SK-N-DZ (cell line): ENCODE measurements at regions not wholly inside any gene's neighbourhood (a gene's known extent, or its start where the extent isn't known, plus 50 kb on each side); places are given as distances from the start of the nearest gene placed in this dataset.

Source experiments
- DNase-seq: peaks from one replicate; pipeline ENCODE4 v3.0.0-alpha.2; 2015; ENCODE audit warnings: low spot score
- small RNA-seq, 2 experiments: library from RNA; depleted of rRNA; stranded (forward); fragments of <200 nt; gene quantifications; one replicate each; pipeline ENCODE3, GENCODE V24; 2014

GRCh38 chr10:44850356-44850934, 60.7 kb upstream of the TMEM72 start:
- no peak for DNase-seq

- no peak for DNase-seq
These were observed 59.7 kb upstream of the TMEM72 start for GRCh38 chr10:44851413-44851812.

- DNase-seq = no peak
These were observed 59.3 kb upstream of the TMEM72 start for GRCh38 chr10:44851881-44852280.

DNA sequence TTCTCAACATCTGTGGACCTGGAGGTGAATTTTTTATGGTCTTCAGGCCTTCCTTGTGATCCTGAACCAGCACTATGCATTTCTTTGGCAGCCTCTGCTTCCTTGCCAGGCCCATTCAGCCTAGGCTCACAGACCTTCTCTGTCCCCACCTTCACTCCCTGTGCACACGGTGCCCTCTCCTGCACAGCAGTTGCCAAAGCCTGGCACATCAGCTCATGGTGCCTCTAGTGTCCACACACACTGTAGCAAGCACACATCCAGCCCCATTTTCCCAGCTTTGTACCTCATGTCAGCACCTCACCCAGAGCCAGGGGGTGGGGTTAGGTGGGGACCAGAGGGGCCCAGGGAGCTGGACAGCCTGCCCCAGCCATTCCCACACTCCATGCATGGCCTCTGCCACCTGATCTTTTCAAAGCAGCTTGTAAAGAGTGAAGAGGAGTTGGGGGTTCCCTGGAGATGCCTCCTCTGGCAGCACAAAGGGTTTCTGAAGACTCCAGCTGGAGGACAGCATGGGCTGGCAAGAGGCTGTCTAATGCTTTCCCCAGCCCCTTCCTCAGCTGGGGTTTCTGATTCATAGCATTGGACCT, 57.9 kb upstream of the TMEM72 start:
- DNase-seq = no peak

GRCh38 chr10:44853796-44854195, 57.3 kb upstream of the TMEM72 start:
- DNase-seq = no peak

- no peak for DNase-seq
These were observed 56.3 kb upstream of the TMEM72 start for GRCh38 chr10:44854693-44855350.

GRCh38 chr10:44856696-44857095, 54.4 kb upstream of the TMEM72 start:
- DNase-seq = no peak

DNA sequence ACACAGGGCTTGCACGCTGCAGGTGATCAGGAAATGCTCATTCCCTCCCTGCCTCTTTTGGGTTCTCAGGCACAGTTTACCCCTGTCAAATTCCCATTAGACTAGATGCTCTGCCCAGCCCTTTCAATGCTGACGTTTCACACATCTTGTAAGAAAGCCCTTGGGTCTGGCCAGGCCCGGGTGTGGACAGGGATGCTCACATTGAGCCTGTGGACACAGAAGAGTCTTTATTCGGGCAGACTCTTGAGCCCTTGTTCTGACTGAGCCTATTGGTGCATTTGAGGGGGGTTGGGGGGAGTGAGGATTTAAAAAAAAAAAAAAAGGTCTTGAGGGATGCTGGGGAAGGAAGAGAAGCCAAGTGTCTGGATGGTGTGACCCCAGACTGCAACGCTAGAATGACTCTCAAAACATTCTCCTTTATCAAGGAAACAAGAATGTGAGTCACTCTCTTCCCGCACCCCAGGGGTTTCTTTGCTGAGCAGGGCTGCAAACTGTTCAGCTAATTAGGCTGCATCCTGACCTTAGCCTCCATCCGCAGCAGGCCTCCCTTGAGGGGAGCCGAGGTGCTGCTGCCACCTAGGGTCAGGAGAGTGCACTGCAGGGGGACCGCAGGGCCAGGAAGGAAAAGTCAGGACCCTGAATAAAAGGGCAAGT, 53.6 kb upstream of the TMEM72 start:
- peak; percentile 51 for DNase-seq

DNA sequence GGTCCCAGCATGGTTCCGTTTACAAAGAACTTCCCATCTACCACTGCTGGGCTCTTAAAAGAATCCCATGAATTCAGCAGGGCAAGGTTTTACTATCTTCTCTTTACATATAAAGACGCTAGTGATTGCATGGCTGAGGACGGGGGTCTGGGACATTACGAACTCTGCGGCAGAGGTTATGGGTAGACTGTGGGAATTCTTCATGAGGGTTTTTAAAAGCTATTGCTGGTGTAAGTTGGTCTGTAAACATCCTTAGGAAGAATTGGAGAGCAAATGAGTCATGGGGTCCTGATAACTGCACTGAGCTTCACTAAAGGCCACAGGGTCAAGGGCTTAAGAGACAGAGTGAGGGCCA, 53.1 kb upstream of the TMEM72 start:
- DNase-seq = no peak

DNA sequence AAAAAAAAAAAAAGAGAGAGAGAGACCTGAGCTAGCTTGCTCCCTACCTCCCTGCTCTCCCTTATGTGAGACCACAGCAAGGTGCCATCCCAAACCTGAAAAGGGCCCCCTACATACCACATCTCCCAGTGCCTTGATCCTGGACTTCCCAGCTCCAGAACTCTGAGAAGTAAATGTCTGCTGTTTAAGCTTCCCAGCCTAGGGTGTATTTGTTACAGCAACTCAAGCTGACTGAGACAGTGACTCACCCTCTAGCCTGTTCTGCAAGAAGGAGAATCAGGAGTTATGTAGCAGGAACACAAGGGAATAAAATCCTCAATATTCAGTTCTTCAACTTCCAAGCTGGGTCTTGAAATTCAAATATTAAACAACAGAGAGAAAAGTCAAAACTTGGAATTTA, 52.1 kb upstream of the TMEM72 start:
- DNase-seq = no peak

DNA sequence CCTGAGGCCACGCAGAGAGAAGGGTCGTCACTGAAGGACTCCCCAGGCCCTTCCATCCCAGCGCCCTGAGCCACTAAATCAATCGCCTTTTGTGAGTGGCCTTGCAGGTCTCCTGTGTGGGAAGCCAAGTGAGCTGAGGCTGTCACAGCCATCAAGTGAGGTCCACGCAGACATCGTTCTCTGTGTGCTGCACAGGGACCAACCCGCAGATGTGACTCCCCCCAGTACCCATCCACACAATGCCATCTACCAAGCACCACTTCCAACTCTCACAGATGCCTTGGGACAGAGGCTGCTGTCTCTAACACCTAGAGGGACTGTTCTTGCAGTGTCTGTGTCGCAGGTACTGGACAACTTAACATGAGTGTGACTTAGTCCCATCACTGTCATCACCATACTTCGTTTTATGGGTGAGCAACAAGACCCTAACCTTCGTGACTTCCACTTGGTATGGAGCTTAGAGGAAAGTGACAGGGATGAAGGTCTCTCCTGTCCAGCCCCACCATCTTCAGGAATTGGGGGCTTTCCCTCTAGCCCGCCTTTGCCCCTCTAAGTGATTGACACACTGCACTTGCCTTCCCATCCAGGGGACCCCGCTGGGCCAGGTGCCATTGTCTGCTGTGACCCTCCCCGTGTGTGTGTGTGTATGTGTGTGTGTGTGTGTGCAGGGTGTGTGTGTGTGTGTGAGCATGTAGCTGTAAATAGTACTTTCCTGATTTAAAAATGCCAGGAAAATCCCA, 51.4 kb upstream of the TMEM72 start:
- no peak for DNase-seq

GRCh38 chr10:44860811-44861736, 50.1 kb upstream of the TMEM72 start:
- DNase-seq = no peak

Small RNAs in the stretch of these regions (small RNA-seq; reads per million reads assigned to genes)
- 0 reads per million in 2 experiments for gene AL356157.2
